GM12878 (cell line): ENCODE measurements at regions not wholly inside any gene's neighbourhood (a gene's known extent, or its start where the extent isn't known, plus 50 kb on each side); places are given as distances from the start of the nearest gene placed in this dataset.

Source experiments
- ATAC-seq: fragments of 200-7000 bp; cut with Tn5 transposase; 3 replicates; pipeline ENCODE4 v1.9.1; 2020; ENCODE audit warnings: mild to moderate bottlenecking, moderate library complexity
- BruUV-seq: library from RNA; stranded (reverse); fragments of 400-500 nt; replicated peaks from 2 replicates; lab custom pipeline; 2021; lab: Mats Ljungman, UMichigan
- CTCF ChIA-PET: fragments of 300-600 bp; sonication (Branson Sonifier 250); formaldehyde crosslinking; extraction: SDS; loops from one replicate; lab custom pipeline; 2021; ENCODE audit warnings: inconsistent platforms; lab: Yijun Ruan, JAX
- POLR2A ChIA-PET: fragments of 350-600 bp; formaldehyde crosslinking; extraction: SDS; loops from one replicate; lab custom pipeline; 2021; ENCODE audit warnings: inconsistent platforms; lab: Charles Lee
- RAD21 ChIA-PET: fragments of 300-600 bp; sonication (Branson Sonifier 250); formaldehyde crosslinking; loops from one replicate; lab custom pipeline; 2023; ENCODE audit warnings: antibody characterized with exemption; ENCODE audit not compliant: unreplicated experiment; lab: Charles Lee
- SMC1A ChIA-PET: fragments of 300-600 bp; sonication (Branson Sonifier 250); formaldehyde crosslinking; loops from one replicate; lab custom pipeline; 2023; ENCODE audit not compliant: unreplicated experiment, uncharacterized antibody; lab: Charles Lee
- DNase-seq: peaks from one replicate; pipeline ENCODE4 v3.0.0-alpha.2; 2011; ENCODE audit warnings: low read depth, low spot score
- FAIRE-seq: peaks from 3 replicates; lab custom pipeline; 2011; peaks lifted over from hg19 to GRCh38; lab: Jason Lieb, UNC
- H2AFZ ChIP-seq: 2 replicates; pipeline ENCODE4 v1.6.0; 2011; ENCODE audit warnings: low read depth, low read length, control low read depth; ENCODE audit not compliant: control insufficient read depth
- H3K27ac ChIP-seq: 2 replicates; pipeline ENCODE4 v1.5.1; 2011; ENCODE audit warnings: control low read depth; ENCODE audit not compliant: control insufficient read depth, insufficient read depth
- H3K27me3 ChIP-seq, 2 experiments: replicated peaks in 1 of 2; 2 replicates each; pipeline versions ENCODE4 v1.6.0 to v1.6.1; 2011; ENCODE audit warnings: low read length in 1 of 2; ENCODE audit not compliant: control insufficient read depth in 2 of 2, insufficient read depth in 2 of 2
- H3K36me3 ChIP-seq, 2 experiments: 2 replicates each; pipeline ENCODE4 v1.5.1; 2011; ENCODE audit warnings: low read length in 1 of 2; ENCODE audit not compliant: control insufficient read depth in 2 of 2, insufficient read depth in 2 of 2
- H3K4me1 ChIP-seq: 2 replicates; pipeline ENCODE4 v1.6.1; 2011; ENCODE audit warnings: mild to moderate bottlenecking, low read length, moderate library complexity, mixed read lengths; ENCODE audit not compliant: control insufficient read depth, insufficient read depth
- H3K4me2 ChIP-seq: 2 replicates; pipeline ENCODE4 v1.6.0; 2011; ENCODE audit warnings: control low read depth; ENCODE audit not compliant: control insufficient read depth, insufficient read depth
- H3K4me3 ChIP-seq: fragments of 200-600 bp; sonication (generic); 2 replicates; pipeline ENCODE4 v1.5.1; 2016
- H3K79me2 ChIP-seq: 2 replicates; pipeline ENCODE4 v1.6.0; 2011; ENCODE audit warnings: low read length; ENCODE audit not compliant: control insufficient read depth, insufficient read depth
- H3K9ac ChIP-seq: 2 replicates; pipeline ENCODE4 v1.8.0; 2011; ENCODE audit warnings: low read length, control low read depth, mixed read lengths; ENCODE audit not compliant: control insufficient read depth, insufficient read depth
- H3K9me3 ChIP-seq: replicated peaks from 3 replicates; pipeline ENCODE4 v1.5.1; 2011; ENCODE audit warnings: mild to moderate bottlenecking, low read length; ENCODE audit not compliant: control insufficient read depth, insufficient read depth
- H4K20me1 ChIP-seq: 2 replicates; pipeline ENCODE4 v1.6.0; 2011; ENCODE audit not compliant: control insufficient read depth, insufficient read depth
- BRCA1 ChIP-seq: IDR thresholded peaks from 2 replicates; pipeline ENCODE4 v1.6.1; 2011; ENCODE audit warnings: low read depth, low read length, improper control_type of control experiment
- CBFB ChIP-seq: IDR thresholded peaks from 2 replicates; pipeline ENCODE4 v1.6.1; 2016; ENCODE audit warnings: antibody characterized with exemption, low read depth
- CHD2 ChIP-seq: IDR thresholded peaks from 2 replicates; pipeline ENCODE4 v1.6.1; 2011; ENCODE audit warnings: low read depth, low read length, improper control_type of control experiment, borderline replicate concordance
- EP300 ChIP-seq, 2 experiments: fragments of 150-350 bp in 1 of 2; IDR thresholded peaks; 2 replicates each; pipeline ENCODE4 v1.6.1; 2011 to 2012; ENCODE audit warnings: low read depth in 2 of 2, low read length in 2 of 2, borderline replicate concordance in 1 of 2, improper control_type of control experiment in 1 of 2, inconsistent platforms in 1 of 2; ENCODE audit not compliant: control insufficient read depth in 1 of 2
- IKZF2 ChIP-seq, 2 experiments: fragments of 450-650 bp; IDR thresholded peaks; 2 replicates each; pipeline ENCODE4 v1.6.1; 2017; ENCODE audit warnings: mild to moderate bottlenecking in 2 of 2, moderate library complexity in 2 of 2
- PAX8 ChIP-seq: fragments of 450-650 bp; IDR thresholded peaks from 2 replicates; pipeline ENCODE4 v1.6.1; 2017; ENCODE audit warnings: mild to moderate bottlenecking, moderate library complexity
- RAD51 ChIP-seq: fragments of 450-650 bp; IDR thresholded peaks from 2 replicates; pipeline ENCODE4 v1.6.1; 2016; ENCODE audit warnings: moderate library complexity, mild to moderate bottlenecking, inconsistent platforms
- SMARCA5 ChIP-seq: fragments of 450-650 bp; IDR thresholded peaks from 2 replicates; pipeline ENCODE4 v1.6.1; 2017; ENCODE audit warnings: mild to moderate bottlenecking
- SRF ChIP-seq, 2 experiments: IDR thresholded peaks; 2 replicates each; pipeline ENCODE4 v1.6.1; 2011; ENCODE audit warnings: low read depth in 2 of 2, low read length in 2 of 2, mild to moderate bottlenecking in 1 of 2, moderate library complexity in 1 of 2
- WRNIP1 ChIP-seq: IDR thresholded peaks from 2 replicates; pipeline ENCODE4 v1.6.1; 2011; ENCODE audit warnings: low read depth, low read length, improper control_type of control experiment, borderline replicate concordance
- ZNF384 ChIP-seq: IDR thresholded peaks from 2 replicates; pipeline ENCODE4 v1.6.1; 2012; ENCODE audit warnings: low read depth, mild to moderate bottlenecking, low read length, improper control_type of control experiment, borderline replicate concordance
- WGBS: methylation state at CpG from one replicate; pipeline ENCODE4 v1.1.6; 2016; ENCODE audit warnings: low lambda C conversion rate; ENCODE audit not compliant: insufficient replicate concordance, insufficient coverage; ENCODE audit errors: missing lambda C conversion rate; 5-methylcytosine and 5-hydroxymethylcytosine counted together
- in situ Hi-C: fragments of 300-500 bp; cut with MboI; formaldehyde crosslinking; loops from 9 replicates; pipeline ENCODE4 v1.14.3; 2018; ENCODE audit warnings: mixed read lengths
- intact Hi-C: fragments of 100-400 bp; cut with micrococcal nuclease; formaldehyde crosslinking; loops from one replicate; pipeline ENCODE4 v1.14.2; 2022; ENCODE audit not compliant: unreplicated experiment
- TF ChIP-seq, protein P1 (sequence below): fragments of 450-650 bp; IDR thresholded peaks from 2 replicates; pipeline ENCODE4 v1.6.1; 2017; ENCODE audit warnings: antibody characterized with exemption, mild to moderate bottlenecking, moderate library complexity
- TF ChIP-seq, protein P2 (sequence below): IDR thresholded peaks from 2 replicates; pipeline ENCODE4 v1.6.1; 2012; ENCODE audit warnings: improper control_type of control experiment, low read depth, low read length; ENCODE audit not compliant: insufficient replicate concordance

DNA sequence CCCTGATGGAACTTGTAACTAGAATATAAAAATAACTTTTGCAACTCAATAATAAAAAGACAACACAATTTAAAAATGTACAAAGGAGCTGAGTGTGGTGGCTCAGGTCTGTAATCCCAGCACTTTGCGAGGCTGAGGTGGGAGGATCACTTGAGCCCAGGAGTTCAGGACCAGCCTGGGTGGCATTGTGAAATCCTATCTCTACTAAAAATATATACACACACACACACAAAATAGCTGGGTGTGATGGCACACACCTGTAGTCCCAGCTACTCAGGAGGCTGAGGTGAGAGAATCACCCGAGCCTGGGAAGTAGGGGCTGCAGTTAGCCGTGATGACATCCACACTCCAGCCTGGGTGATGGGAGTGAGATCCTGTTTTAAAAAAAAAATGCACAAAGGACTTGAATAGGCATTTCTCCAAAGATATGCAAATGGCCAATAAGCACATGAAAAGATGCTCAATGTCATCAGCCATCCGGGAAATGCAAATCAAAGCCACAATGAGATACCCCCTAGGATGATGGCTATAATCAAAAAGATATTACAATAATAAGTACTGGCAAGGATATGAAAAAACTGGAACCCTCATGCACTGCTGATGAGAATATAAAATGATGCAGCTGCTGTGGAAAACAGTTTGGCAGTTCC lies 59.8 kb upstream of the SEPTIN5 start:
- RAD21 ChIA-PET, result no interaction called here
- FAIRE-seq, result no peak
- no peak for DNase-seq
- Histone ChIP-seq H3K9me3 (no peaks in the 10 kb centered on the region), H3K27me3 (no peaks in the 10 kb centered on the region), H3K79me2 (no peaks in the 10 kb centered on the region), H3K4me1 (no peaks in the 10 kb centered on the region), H3K4me3 (no peak overlapping the region), H4K20me1 (no peaks in the 10 kb centered on the region), H3K36me3 (no peaks in the 10 kb centered on the region), H3K9ac (no peak overlapping the region), H3K27ac (no peak overlapping the region), H2AFZ (no peak overlapping the region), H3K4me2 (no peak overlapping the region)
- in situ Hi-C loops (no loop called here), intact Hi-C loops (no loop called here)
- POLR2A ChIA-PET, result interaction anchor here (0.6 kb wide), 1 partner anchor 143 kb away, joined by 5 read pairs; no protein-coding TSS in a partner anchor
- 1% methylated on average over 4 of the region's 4 CpGs for WGBS
- ATAC-seq, result no peak
- SMC1A ChIA-PET, result no interaction called here
- CTCF ChIA-PET, result no interaction called here
- no TSS peak for BruUV-seq
- TF ChIP-seq IKZF2 (IDR thresholded peaks at IDR 0.05), result no peak
- TF ChIP-seq PAX8, result no peak
- TF ChIP-seq BRCA1, result no peak
- no peak for TF ChIP-seq CHD2
- TF ChIP-seq WRNIP1, result no peak
- TF ChIP-seq SRF (IDR thresholded peaks at IDR 0.05; ENCODE audit: low read depth in 2 of 2, low read length in 2 of 2), result no peak
- TF ChIP-seq ZNF384, result no peak
- TF ChIP-seq RAD51, result no peak
- TF ChIP-seq CBFB, result no peak
- no peak for TF ChIP-seq SMARCA5
- TF ChIP-seq EP300 (IDR thresholded peaks at IDR 0.05; ENCODE audit: borderline replicate concordance in 1 of 2, control insufficient read depth in 1 of 2, low read depth in 2 of 2, low read length in 2 of 2), result no peak
- TF ChIP-seq, protein P1, sequence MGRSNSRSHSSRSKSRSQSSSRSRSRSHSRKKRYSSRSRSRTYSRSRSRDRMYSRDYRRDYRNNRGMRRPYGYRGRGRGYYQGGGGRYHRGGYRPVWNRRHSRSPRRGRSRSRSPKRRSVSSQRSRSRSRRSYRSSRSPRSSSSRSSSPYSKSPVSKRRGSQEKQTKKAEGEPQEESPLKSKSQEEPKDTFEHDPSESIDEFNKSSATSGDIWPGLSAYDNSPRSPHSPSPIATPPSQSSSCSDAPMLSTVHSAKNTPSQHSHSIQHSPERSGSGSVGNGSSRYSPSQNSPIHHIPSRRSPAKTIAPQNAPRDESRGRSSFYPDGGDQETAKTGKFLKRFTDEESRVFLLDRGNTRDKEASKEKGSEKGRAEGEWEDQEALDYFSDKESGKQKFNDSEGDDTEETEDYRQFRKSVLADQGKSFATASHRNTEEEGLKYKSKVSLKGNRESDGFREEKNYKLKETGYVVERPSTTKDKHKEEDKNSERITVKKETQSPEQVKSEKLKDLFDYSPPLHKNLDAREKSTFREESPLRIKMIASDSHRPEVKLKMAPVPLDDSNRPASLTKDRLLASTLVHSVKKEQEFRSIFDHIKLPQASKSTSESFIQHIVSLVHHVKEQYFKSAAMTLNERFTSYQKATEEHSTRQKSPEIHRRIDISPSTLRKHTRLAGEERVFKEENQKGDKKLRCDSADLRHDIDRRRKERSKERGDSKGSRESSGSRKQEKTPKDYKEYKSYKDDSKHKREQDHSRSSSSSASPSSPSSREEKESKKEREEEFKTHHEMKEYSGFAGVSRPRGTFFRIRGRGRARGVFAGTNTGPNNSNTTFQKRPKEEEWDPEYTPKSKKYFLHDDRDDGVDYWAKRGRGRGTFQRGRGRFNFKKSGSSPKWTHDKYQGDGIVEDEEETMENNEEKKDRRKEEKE, result no peak
- TF ChIP-seq, protein P2, sequence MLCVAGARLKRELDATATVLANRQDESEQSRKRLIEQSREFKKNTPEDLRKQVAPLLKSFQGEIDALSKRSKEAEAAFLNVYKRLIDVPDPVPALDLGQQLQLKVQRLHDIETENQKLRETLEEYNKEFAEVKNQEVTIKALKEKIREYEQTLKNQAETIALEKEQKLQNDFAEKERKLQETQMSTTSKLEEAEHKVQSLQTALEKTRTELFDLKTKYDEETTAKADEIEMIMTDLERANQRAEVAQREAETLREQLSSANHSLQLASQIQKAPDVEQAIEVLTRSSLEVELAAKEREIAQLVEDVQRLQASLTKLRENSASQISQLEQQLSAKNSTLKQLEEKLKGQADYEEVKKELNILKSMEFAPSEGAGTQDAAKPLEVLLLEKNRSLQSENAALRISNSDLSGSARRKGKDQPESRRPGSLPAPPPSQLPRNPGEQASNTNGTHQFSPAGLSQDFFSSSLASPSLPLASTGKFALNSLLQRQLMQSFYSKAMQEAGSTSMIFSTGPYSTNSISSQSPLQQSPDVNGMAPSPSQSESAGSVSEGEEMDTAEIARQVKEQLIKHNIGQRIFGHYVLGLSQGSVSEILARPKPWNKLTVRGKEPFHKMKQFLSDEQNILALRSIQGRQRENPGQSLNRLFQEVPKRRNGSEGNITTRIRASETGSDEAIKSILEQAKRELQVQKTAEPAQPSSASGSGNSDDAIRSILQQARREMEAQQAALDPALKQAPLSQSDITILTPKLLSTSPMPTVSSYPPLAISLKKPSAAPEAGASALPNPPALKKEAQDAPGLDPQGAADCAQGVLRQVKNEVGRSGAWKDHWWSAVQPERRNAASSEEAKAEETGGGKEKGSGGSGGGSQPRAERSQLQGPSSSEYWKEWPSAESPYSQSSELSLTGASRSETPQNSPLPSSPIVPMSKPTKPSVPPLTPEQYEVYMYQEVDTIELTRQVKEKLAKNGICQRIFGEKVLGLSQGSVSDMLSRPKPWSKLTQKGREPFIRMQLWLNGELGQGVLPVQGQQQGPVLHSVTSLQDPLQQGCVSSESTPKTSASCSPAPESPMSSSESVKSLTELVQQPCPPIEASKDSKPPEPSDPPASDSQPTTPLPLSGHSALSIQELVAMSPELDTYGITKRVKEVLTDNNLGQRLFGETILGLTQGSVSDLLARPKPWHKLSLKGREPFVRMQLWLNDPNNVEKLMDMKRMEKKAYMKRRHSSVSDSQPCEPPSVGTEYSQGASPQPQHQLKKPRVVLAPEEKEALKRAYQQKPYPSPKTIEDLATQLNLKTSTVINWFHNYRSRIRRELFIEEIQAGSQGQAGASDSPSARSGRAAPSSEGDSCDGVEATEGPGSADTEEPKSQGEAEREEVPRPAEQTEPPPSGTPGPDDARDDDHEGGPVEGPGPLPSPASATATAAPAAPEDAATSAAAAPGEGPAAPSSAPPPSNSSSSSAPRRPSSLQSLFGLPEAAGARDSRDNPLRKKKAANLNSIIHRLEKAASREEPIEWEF, result no peak
